ENCODE measurements at regions not wholly inside any gene's neighbourhood (a gene's known extent, or its start where the extent isn't known, plus 50 kb on each side); places are given as distances from the start of the nearest gene placed in this dataset.
A peak's percentile ranks its signal among the peaks of the same experiment; 100 is the strongest.

GRCh38 chr13:56900549-56901279 is 240.0 kb upstream of the PRR20A start:
- Histone ChIP-seq H3K27ac (no peak overlapping the region), H3K36me3 (no peaks in the 10 kb centered on the region), H3K4me3 (no peak overlapping the region), H3K4me1 (no peaks in the 10 kb centered on the region), H3K9me3 (peaks cover 0 to 30% (median 10%) of the 10 kb centered on the region in 8 donors), H3K27me3 (replicated peaks in 1 of 7) (no peaks in the 10 kb centered on the region)
- peak; percentile 60 for DNase-seq
- intact Hi-C loops (cut with DNase I; ENCODE audit: low total_unique reads), result no loop called here
- TF ChIP-seq POLR2A (IDR thresholded peaks at IDR 0.05), result no peak
- TF ChIP-seq, protein P1, sequence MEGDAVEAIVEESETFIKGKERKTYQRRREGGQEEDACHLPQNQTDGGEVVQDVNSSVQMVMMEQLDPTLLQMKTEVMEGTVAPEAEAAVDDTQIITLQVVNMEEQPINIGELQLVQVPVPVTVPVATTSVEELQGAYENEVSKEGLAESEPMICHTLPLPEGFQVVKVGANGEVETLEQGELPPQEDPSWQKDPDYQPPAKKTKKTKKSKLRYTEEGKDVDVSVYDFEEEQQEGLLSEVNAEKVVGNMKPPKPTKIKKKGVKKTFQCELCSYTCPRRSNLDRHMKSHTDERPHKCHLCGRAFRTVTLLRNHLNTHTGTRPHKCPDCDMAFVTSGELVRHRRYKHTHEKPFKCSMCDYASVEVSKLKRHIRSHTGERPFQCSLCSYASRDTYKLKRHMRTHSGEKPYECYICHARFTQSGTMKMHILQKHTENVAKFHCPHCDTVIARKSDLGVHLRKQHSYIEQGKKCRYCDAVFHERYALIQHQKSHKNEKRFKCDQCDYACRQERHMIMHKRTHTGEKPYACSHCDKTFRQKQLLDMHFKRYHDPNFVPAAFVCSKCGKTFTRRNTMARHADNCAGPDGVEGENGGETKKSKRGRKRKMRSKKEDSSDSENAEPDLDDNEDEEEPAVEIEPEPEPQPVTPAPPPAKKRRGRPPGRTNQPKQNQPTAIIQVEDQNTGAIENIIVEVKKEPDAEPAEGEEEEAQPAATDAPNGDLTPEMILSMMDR (IDR thresholded peaks at IDR 0.05 in 8 of 11, conservative IDR thresholded peaks at IDR 0.05 in 3 of 11), result no peak
- WGBS, 5 donors, result 93 to 97% (median 96%) methylated on average over 25 to 30 of the region's 30 CpGs

DNA sequence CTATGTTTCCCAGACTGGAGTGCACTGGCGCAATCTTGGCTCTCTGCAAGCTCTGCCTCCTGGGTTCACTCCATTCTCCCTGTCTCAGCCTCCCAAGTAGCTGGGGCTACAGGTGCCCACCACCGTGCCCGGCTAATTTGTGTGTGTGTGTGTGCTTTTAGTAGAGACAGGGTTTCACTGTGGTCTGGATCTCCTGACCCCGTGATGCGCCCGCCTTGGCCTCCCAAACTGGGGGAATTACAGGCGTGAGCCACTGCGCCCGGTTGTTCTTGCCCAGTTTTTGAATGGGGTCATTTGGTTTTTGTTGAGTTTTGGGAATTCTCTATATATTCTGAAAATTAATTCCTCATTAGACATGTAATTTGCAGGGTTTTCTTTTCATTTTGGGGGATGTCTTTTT is 238.4 kb upstream of the PRR20A start:
- H3K36me3 ChIP-seq, result no peaks in the 10 kb centered on the region
- intact Hi-C loops (cut with DNase I; ENCODE audit: low total_unique reads), result no loop called here
- 92 to 98% (median 94%) methylated on average over 9 of the region's 9 CpGs for WGBS, 5 donors
- H3K4me1 ChIP-seq, result no peaks in the 10 kb centered on the region
- TF ChIP-seq POLR2AphosphoS5 (IDR thresholded peaks at IDR 0.05), result no peak
- TF ChIP-seq POLR2A (IDR thresholded peaks at IDR 0.05), result no peak
- TF ChIP-seq, protein P1 (IDR thresholded peaks at IDR 0.05 in 8 of 11, conservative IDR thresholded peaks at IDR 0.05 in 3 of 11), result no peak
- H3K27ac ChIP-seq, result no peak overlapping the region
- no peak overlapping the region for H3K4me3 ChIP-seq
- no peaks in the 10 kb centered on the region for H3K27me3 ChIP-seq (replicated peaks in 1 of 7)
- peaks cover 0 to 30% (median 10%) of the 10 kb centered on the region in 8 donors for H3K9me3 ChIP-seq
- DNase-seq, result peak; percentile 60

GRCh38 chr13:56903710-56904282 is 236.9 kb upstream of the PRR20A start:
- Histone ChIP-seq H3K9me3 (peaks cover 0 to 30% (median 10%) of the 10 kb centered on the region in 8 donors), H3K4me1 (no peaks in the 10 kb centered on the region), H3K27me3 (replicated peaks in 1 of 7) (no peaks in the 10 kb centered on the region), H3K36me3 (no peaks in the 10 kb centered on the region), H3K4me3 (no peak overlapping the region), H3K27ac (no peak overlapping the region)
- no peak for TF ChIP-seq POLR2AphosphoS5 (IDR thresholded peaks at IDR 0.05)
- no peak for TF ChIP-seq POLR2A (IDR thresholded peaks at IDR 0.05)
- TF ChIP-seq, protein P1 (IDR thresholded peaks at IDR 0.05 in 8 of 11, conservative IDR thresholded peaks at IDR 0.05 in 3 of 11), result no peak
- WGBS, 5 donors, result 79 to 91% (median 81%) methylated on average over 3 of the region's 3 CpGs
- intact Hi-C loops (cut with DNase I; ENCODE audit: low total_unique reads), result no loop called here
- no peak for DNase-seq

DNA sequence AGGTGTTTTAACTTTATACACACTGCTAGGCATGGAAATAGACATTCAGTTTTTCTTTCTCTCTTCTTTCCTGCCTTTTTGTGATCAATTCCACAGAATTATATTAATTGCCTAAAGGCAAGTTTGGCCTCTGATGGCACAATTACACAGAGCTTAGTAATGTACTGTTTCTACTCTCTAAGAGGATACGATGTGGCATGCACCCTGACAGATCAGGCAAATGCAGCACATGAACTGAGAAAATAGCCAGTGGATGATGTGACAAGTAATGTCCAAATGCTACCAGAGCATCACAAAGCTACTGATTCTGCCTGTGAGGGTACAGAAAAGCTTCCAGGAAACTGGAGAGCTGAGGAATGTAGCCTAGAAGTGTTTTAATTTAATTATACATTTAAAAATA is 233.8 kb upstream of the PRR20A start:
- H3K9me3 ChIP-seq, result peaks cover 0 to 21% (median 4%) of the 10 kb centered on the region in 8 donors
- H3K4me3 ChIP-seq, result no peak overlapping the region
- TF ChIP-seq POLR2A (IDR thresholded peaks at IDR 0.05) (no peak), POLR2AphosphoS5 (IDR thresholded peaks at IDR 0.05) (no peak)
- TF ChIP-seq, protein P1 (IDR thresholded peaks at IDR 0.05 in 8 of 11, conservative IDR thresholded peaks at IDR 0.05 in 3 of 11), result no peak
- H3K36me3 ChIP-seq, result no peaks in the 10 kb centered on the region
- intact Hi-C loops (cut with DNase I; ENCODE audit: low total_unique reads), result no loop called here
- no peak for DNase-seq
- no peak overlapping the region for H3K27ac ChIP-seq
- no peaks in the 10 kb centered on the region for H3K27me3 ChIP-seq (replicated peaks in 1 of 7)
- H3K4me1 ChIP-seq, result no peaks in the 10 kb centered on the region
- 51 to 88% (median 83%) methylated on average over 1 of the region's 1 CpG for WGBS, 5 donors

Measured in spleen (tissue), 11 donors.